RPMI7951 (cell line): ENCODE measurements at regions not wholly inside any gene's neighbourhood (a gene's known extent, or its start where the extent isn't known, plus 50 kb on each side); places are given as distances from the start of the nearest gene placed in this dataset.
A peak's percentile ranks its signal among the peaks of the same experiment; 100 is the strongest.

Experiments
- DNase-seq: peaks from one replicate; pipeline ENCODE4 v3.0.0-alpha.2; 2012; ENCODE audit warnings: low read depth

DNA sequence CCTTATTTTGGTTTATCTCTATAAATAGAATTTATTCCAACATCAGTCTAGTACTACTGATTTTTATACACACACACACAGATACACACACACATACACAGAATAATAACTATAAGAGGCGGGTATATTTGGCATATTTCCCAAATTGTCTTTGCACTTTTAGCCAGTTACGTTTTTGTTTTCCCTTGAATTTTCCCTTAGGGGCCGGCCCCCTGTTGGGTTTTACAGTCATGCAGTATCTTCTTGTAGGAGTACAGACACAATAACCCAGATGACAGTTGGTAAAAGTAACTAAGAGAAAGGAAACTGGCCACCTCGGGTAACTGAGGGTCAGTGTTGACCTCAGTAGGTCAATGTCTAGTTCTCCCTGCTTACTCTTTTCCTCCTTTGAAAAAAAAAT lies 50.9 kb downstream of the DISP1 start:
- no peak for DNase-seq

DNA sequence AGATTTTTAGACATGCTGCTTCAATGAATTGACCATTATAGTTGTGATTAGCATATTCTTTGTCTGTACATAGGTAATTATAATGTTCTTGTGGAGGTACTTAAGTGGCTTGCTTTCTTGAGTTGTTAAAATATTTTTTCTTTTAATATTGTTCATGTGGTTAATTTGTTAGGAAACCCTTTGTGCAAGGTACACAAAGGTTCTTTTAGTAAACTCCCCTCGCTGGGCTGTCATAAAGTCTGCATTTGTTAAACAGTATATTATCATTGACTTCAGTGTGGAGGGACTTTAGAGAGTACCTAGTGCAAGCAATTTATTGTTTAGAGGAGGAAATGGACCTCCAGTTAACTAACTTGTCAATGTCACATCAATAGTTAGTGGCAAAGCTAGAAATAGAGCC lies 52.5 kb downstream of the DISP1 start:
- DNase-seq: no peak

DNA sequence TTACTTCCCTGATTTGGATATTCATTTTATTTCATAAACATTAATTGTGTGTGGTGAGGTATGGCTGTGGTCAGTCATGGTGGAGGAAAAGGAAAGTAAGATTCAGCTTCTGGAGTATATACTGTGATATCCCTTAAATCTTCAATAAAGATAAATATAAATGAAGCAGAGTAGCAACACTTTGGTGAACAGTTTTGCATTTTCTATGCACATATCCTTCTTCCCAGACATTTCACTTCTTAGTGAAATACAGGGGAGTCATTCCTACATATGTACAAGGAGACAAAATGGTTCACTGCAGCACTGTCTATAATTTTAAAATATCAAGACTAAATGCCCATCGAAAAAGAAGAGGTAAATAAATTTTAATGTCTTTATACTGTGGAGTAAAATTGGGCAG lies 61.3 kb downstream of the DISP1 start:
- DNase-seq: no peak

DNA sequence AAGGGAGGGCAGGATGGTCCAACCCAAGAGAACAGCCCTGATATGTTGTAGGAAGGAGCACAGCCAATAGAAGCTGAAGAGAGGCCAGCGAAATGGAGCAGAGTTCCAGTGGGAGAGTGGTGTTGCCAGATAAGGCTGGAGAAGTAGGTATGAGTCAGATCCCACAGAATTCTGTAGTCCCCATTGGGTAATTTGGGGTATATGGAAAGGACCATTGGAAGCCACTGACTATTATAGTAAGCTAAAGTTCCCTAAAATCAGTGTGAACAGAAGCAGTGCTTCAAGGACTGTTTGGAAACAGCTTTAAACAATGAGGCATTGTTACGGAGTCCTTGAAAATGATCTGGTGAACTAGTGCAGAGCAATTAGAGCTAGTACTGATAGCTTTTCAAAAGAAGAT lies 63.0 kb downstream of the DISP1 start:
- DNase-seq: peak; percentile 72

DNA sequence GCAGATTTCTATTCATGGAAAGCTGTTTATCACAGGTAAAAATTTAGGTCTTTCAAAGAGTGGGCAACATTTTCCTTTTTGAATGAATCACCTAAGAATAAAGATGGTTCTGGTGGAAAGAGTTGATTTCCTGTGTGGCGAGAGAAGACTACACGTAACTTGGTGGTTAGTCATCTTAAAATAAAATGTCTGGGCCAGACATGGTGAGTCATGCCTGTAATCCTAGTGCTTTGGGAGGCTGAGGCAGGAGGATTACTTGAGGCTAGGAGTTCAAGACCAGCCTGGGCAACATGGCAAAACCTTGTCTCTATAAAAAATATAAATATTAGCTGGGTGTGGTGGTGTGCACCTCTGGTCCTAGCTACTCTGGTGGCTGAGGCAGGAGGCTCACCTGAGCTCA lies 65.7 kb downstream of the DISP1 start:
- DNase-seq: peak; percentile 84

DNA sequence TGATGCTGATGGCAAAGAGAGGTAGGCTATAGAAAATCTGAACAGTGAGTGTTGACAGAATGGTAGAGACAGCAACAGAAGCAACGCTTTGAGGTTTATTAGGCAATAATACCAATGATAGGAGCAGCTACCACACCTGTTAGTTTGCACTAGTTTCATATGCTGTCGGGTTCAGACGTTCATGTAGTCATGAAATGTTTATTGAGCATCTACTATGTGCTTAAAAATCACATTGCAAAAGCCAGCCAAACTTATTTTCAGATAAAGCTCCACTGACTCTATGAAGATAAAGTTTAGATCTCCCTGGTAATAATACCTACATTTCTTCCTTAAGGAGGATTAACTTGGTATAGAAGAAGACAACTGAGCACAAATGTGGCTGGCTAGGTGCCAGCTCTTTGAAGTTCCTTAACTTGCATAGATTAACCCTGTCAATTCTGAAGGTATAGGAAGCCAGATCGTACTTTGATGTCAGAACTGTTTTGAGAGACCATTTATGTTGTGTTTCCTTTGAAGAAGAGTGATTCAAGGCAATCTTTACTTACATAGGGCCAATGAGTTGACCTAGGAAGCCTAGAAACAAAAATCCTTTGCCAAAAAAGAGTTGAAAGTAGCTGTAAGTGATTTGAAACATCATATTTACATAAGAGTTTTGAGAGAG lies 71.5 kb downstream of the DISP1 start:
- DNase-seq: no peak

DNA sequence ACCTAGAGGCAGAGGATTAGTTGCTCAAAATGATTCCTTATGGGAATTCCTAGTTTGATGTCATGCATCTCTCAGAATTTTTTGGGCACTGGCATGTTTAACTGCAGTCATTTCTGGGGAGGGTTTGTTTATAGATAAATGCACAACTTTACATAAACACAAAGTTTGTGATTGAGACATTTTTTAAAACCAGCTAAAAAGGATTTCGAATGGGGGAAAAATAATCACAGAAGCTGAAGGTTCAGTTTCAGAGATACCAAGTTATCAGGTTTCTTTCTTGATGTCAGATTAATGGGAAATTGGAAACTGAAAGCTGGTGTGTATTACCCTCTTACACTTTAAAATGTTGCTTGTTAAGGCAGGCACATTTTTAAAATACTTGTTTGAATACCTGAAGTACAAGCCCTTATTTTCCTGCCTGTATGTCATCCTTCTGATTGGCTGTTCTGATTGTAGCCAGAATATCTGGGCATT lies 72.1 kb downstream of the DISP1 start:
- no peak for DNase-seq

DNA sequence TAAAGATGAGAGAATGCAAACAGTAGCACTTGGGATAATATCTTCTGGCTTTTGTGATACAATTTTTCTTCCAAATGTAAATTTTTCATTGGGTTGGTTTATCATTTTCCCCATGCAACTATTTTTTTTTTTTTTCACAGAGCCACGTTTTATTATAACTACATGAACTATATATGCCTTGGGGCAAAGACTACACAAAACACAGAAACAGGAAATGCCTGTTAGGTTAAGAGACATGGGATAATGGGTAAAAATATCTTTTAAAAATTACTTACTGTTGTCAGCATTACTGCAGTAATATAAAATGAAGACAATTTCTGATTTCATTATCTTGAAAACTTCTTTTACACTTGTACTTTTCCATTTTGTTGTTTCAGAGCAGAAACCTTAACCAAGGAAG lies 74.6 kb downstream of the DISP1 start:
- DNase-seq: peak; percentile 15

DNA sequence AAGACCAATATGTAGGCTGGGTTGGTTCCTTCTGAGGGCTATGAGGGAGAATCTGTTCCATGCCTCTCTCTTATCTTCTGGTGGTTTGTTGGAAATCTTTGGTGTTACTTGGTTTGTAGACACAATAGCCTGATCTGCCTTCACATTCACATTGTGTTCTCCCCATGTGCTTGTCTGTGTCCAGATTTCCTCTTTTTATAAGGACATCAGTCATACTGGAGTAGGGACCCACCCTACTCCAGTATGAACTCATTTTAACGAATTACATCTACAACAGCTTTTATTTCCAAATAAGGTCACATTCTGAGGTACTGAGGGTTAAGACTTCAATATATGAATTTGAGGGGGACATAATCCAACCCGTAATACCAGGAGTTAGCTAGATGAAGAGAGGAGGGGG lies 75.9 kb downstream of the DISP1 start:
- DNase-seq: no peak

DNA sequence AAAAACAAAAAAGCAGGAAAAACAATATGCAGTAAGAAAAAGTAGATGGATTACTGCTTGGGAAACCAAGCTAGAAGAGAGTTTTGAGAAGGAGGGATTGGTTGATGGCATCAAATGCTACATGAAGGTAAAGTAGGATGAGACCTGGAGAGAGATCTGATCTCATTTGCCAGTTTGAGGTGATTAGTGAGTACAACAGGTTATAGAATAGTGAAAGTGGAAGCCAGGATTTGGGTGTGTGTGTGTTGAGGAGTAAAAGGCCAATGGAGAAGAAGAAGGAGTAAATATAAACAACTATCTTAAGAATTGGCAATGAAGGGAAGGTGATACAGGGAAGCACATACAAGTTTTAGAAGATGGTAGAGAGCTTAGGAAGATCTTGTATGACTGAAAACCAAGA lies 76.7 kb downstream of the DISP1 start:
- DNase-seq: no peak

DNA sequence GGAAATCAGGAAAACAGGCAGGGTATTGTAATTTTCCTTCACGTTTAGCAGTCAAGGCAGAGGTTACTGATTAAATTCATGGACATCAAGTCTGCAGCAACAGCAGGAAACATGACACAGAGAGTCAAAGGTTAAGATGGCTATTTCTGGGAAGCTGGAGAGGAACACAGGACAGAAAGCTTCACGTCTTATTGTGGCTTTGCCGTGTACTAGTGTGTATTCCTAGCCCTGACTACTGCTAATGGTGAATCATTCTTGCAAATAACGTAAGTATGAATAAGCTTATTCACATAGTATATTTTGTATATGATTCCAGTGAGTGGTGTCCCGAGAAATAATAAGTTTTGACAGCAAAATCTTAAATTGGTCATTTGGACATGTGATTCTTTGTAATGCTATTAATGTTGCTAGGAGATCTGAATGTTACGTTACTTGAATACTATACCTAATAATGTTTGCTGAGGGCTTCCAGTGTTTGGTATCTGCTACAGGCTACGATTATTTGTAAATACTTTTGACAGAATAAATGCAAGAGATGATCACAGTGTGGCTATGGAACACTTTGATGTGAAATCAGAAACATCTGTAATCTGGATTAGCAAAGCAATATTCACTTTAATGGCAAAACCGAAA lies 77.4 kb downstream of the DISP1 start:
- DNase-seq: peak; percentile 66

DNA sequence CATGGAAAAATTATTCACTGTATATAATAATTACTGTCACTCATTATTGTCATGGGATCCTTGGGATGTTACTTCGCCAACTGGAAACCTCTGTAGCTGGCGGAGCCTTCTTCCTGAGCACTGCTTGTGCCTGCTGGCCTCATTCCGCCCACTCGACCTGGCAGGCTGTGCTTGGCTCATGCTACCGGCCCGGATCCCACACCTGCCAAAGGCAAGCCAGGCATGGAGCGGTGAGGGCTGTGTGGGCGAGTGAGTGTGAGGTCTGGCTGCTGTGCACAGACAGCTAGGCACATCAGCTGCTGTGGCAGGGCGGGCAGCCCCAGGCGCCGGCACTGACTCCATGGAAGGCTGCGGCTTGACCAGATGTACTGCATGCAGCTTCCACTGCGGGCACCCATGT lies 78.4 kb downstream of the DISP1 start:
- no peak for DNase-seq

DNA sequence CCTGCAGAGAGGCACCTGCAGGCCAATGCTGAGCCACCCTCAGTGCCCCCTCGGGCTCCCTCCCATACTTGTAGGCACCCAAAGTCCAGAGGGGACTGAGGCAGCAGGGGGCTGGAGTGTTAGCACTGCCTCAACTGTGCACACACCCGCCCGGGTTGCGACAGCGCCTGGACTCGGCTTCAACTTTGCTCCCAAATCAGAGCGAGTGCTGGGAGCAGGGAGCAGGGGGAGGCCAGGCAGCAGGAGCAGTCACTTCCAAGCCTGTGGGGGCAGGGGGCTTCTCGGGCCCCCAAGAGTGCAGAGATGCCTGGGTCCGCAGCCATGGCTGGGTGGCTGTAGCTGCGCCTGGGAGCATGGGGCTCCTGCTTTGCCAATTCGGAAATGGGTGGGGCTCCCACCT lies 79.5 kb downstream of the DISP1 start:
- no peak for DNase-seq

DNA sequence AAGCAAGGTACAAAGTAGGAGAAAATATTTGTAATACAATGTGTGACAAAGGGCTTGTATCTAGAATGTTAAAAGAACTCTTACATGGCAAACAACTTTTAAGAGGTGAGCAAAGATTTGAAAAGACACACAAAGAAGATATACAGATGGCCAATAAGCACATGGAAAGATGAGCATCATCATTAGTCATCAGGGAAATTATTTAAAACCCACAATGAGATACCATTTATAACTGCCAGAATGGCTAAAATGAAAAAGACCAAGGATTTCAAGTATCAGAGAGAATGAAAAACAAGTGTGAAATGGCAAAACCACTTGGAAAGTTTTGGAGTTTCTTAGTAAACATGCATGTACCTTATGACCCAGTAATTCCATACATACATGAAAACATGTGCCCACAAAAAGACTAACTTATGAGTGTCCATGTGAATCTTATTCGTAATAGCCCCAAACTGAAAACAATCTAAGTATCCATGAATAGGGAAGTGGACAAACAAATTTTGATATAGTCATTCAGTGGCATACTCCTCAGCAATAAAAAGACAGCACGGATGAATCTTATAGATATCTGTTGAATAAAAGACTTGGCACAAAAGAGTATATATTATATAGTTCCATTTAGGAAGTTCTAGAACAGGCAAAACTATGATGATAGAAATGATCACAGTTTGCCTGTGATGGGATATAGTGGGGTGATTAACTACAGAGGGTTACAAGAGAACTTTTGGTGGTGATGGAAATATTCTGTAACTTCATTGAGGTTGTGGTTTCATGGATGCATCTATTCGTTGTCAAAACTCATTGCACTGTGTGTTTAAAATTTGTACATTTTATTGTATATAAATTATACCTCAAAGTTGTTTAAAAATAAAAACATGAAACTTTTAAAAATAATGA lies 82.0 kb downstream of the DISP1 start:
- DNase-seq: peak; percentile 59

DNA sequence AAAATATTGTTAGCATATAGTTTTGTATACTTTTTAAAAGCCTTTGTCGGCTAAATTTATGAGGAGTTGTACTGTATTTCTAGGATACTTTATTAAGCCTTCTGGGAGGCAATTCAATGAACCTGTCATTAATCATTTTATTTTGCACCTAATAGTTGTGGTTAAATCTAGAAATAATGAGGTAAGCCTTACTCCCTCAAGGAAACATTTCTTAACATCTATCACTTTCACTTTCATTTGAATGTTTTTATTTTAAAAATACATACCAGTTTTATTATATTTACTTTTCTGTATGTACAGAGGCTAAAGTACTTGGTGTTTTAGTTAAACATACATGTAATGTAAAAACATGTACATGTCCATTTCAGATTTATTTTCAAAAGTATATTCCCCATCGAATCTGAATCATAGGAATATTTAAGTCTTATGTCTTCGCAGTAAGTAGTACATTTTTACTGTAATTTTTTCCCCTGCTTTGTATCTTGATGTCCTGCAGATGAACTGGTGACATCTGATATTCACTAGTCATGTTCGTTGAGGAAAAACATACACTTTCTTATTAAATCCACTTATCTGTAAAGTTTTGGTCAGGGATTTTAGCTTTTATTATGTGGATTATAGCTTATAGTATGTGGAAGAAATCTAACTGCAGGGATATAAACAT lies 82.8 kb downstream of the DISP1 start:
- no peak for DNase-seq

DNA sequence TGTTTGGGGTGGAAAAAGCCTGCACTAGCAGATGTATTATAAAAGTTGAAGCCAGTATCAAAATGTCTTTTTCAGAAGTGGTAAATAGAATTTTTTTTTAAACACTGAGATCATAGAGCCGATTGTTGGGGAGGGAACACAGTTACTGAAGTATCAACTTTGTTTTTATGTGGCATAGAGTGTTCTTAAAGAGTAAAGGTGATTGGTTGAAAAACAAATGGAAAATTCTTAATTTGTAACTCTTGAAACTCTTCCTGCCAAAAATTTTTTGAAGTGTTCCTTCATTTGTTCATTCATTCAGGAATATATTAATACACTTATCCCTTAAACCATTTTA lies 83.3 kb downstream of the DISP1 start:
- no peak for DNase-seq

DNA sequence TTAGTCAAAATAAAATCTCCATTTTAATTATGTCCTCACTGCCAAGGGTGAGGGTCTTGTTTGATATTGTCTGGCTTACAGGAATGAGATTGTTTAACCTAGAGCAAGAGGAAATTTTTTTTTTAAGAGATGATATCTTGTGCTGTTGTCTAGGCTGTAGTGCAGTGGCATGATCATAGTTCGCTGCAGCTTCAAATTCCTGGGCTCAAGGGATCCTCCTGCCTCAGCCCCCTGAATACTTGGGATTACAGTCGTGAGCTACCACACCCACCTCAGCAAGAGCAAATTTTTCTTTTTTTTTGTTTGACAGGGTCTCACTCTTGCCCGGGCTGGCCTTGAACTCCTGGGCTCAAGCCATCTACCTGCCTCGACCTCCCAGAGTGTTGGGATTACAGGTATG lies 84.6 kb downstream of the DISP1 start:
- no peak for DNase-seq

DNA sequence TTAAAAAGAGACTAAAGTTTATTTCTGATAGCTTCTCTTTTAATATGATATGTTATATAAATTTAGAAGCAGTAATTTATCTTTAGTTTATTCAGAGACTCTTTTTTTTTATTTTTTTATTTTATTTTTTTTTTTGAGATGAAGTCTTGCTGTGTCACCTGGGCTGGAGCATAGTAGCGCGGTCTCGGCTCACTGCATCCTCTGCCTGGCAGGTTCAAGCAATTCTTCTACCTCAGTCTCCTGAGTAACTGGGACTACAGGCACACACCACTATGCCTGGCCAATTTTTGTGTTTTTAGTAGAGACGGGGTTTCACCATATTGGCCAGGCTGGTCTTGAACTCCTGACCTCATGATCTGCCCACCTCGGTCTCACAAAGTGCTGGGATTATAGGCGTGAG lies 89.6 kb downstream of the DISP1 start:
- DNase-seq: no peak

DNA sequence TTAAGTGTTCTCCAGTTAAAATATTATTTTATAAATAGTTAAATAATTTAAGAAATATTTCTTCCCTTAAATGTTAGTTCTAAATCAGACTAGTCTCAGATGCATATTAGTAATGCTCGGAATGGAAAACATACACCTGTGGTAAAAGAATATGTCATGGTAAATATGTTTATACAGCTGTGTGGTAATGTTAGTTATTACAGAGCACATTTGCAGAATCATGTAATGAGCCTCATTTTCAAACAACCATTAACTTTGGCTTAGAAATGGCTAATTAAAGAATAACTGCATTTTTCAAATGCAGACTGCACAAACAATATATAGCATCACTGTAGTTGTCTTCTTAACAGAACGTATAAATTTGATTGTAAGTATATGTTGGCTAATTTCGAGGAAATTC lies 90.3 kb downstream of the DISP1 start:
- no peak for DNase-seq

DNA sequence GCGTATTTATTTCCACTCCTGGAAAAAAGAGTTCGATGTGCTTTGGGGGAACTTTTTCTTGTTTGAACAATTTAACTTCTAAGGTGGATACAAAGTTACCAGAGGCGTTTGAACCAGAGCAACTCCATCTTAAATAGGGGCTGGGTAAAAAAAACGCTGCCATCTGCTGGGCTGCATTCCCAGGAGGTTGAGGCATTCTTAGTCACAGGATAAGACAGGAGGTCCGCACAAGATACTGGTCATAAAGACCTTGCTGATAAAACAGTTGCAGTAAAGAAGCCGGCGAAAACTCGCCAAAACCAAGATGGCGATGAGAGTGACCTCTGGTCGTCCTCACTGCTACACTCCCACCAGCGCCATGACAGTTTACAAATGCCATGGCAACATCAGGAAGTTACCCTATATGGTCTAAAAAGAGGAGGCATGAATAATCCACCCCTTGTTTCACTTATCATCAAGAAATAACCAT lies 91.5 kb downstream of the DISP1 start:
- peak; percentile 71 for DNase-seq

DNA sequence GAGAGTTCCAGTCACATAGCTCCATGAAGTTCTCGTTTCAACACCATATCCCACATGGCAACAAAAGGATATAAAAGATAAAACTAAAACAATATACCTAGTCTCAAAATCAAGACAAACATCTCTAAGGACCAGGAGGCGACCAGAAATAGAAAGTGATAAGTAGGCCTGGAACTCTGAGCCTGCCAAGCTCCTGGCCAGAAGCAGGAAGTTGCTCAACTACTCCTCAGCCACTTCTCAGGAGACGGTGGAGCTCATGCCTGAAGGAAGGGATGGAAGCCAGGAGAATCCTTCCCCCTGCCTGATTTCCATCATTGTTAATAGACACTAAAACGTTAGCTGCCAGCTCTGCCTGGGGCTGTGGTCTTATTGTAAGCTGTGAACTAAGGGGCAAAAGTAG lies 94.7 kb downstream of the DISP1 start:
- peak; percentile 67 for DNase-seq

DNA sequence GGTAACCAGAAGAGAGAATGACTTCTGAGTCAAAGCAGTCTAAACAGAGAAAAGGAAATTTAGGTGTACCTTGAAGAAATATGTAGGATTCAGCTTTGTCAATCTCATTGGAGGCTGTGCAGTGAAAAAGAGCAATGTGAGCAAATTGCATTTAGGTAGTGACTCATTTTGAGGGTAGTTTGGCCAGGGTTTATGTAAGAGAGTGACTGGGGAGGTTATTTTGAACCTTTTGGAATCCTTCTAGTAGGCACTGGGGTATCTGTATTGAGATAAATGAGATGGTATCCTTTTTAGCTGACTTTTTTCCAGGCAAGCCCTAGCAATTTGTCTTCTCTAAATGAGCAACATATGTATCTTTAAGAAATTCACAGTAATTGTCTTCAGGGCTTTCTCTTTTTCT lies 95.9 kb downstream of the DISP1 start:
- DNase-seq: peak; percentile 58
